Fibroblast of the aortic adventitia (primary cell): ENCODE measurements at regions not wholly inside any gene's neighbourhood (a gene's known extent, or its start where the extent isn't known, plus 50 kb on each side); places are given as distances from the start of the nearest gene placed in this dataset.
"Not testable (repeated sequence)": the region's sequence is repeated elsewhere in the genome, so short reads cannot be mapped to it uniquely, and the experiment has no call there.

Experiments
- DNase-seq: peaks from one replicate; pipeline ENCODE4 v3.0.0-alpha.2; 2010; ENCODE audit warnings: low read depth
- H3K4me3 ChIP-seq: 2 replicates; pipeline ENCODE4 v1.5.1; 2011; ENCODE audit warnings: low read depth, mild to moderate bottlenecking, control low read depth, low read length, moderate library complexity
- TF ChIP-seq, protein P1 (sequence below): IDR thresholded peaks from 2 replicates; pipeline ENCODE4 v1.5.1; 2011; ENCODE audit warnings: mild to moderate bottlenecking, low read length, control low read depth, inconsistent platforms; ENCODE audit not compliant: insufficient read depth

DNA sequence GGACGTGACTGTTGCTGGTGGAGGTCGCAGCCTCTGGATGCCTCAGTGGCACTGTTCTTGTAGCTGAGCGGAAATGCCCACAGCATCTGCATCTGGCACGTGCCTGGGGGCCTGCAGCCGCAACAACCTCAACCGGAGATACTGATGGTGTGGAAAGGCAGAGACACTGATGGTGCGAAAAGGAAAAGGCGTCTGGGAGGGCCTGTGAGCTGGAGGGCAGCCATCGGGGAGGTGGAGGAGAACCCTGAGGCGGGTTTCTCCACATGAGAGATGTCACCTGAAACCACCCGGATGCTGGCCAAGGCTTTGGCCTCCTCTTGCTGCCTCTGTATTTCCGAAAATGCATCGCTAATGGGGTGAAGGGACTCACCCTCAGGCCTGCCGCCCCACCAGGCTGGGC is 284.8 kb upstream of the WSB1 start:
- no peak for DNase-seq
- TF ChIP-seq, protein P1, sequence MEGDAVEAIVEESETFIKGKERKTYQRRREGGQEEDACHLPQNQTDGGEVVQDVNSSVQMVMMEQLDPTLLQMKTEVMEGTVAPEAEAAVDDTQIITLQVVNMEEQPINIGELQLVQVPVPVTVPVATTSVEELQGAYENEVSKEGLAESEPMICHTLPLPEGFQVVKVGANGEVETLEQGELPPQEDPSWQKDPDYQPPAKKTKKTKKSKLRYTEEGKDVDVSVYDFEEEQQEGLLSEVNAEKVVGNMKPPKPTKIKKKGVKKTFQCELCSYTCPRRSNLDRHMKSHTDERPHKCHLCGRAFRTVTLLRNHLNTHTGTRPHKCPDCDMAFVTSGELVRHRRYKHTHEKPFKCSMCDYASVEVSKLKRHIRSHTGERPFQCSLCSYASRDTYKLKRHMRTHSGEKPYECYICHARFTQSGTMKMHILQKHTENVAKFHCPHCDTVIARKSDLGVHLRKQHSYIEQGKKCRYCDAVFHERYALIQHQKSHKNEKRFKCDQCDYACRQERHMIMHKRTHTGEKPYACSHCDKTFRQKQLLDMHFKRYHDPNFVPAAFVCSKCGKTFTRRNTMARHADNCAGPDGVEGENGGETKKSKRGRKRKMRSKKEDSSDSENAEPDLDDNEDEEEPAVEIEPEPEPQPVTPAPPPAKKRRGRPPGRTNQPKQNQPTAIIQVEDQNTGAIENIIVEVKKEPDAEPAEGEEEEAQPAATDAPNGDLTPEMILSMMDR: no peak
- no peak overlapping the region for H3K4me3 ChIP-seq

DNA sequence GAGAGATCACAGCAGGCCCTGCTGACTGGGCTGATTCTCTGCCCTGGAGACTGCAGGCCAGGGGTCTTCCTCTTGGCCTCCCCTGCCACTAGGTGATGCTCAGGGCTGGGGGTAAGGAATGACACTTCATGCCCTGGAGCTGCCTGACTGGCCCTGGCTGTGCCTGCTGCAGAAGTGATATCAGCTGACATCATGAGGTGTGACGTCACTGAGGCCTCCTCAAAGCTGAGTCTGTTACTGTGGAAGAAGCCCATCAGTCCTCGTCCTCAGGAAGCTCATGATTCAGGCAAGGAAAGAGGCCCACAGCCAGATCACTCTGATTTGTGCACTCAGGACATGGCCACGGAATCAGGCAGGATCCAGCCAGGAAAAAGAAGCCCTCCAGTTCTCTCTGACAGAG is 283.8 kb upstream of the WSB1 start:
- not testable (repeated sequence) for DNase-seq, H3K4me3 ChIP-seq

DNA sequence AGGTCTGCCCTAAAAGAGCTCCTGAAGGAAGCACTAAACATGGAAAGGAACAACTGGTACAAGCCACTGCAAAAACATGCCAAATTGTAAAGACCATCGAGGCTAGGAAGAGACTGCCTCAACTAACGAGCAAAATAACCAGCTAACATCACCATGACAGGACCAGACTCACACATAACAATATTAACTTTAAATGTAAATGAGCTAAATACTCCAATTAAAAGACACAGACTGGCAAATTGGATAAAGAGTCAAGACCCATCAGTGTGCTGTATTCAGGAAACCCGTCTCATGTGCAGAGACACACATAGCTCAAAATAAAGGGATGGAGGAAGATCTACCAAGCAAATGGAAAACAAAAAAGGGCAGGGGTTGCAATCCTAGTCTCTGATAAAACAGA is 263.4 kb upstream of the WSB1 start:
- H3K4me3 ChIP-seq, DNase-seq: not testable (repeated sequence)

DNA sequence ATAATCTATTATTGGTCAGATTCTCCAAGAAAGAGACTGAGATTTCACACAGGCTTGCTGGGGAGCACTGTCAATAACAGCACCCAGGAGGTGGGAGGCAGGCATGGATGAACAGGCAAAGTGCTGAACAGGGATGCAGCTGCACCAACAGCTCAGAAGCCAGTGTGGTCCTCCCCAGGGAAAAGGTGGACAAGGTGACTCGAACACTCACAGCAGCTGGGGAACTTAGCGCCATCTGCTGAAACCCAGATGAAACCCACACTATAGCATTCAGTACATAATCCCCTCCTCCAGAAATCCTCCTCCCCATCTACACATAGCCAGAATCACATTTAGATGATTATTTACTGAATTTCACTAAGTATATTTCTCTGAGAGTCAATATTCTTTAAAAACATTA is 255.2 kb upstream of the WSB1 start:
- H3K4me3 ChIP-seq: no peak overlapping the region
- no peak for DNase-seq
- TF ChIP-seq, protein P1: no peak

DNA sequence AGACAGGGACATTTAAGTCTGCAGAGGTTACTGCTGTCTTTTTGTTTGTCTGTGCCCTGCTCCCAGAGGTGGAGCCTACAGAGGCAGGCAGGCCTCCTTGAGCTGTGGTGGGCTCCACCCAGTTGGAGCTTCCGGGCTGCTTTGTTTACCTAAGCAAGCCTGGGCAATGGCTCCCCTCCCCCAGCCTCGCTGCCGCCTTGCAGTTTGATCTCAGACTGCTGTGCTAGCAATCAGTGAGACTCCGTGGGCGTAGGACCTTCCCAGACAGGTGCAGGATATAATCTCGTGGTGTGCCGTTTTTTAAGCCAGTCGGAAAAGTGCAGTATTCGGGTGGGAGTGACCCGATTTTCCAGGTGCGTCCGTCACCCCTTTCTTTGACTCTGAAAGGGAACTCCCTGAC is 248.9 kb upstream of the WSB1 start:
- not testable (repeated sequence) for H3K4me3 ChIP-seq, DNase-seq

DNA sequence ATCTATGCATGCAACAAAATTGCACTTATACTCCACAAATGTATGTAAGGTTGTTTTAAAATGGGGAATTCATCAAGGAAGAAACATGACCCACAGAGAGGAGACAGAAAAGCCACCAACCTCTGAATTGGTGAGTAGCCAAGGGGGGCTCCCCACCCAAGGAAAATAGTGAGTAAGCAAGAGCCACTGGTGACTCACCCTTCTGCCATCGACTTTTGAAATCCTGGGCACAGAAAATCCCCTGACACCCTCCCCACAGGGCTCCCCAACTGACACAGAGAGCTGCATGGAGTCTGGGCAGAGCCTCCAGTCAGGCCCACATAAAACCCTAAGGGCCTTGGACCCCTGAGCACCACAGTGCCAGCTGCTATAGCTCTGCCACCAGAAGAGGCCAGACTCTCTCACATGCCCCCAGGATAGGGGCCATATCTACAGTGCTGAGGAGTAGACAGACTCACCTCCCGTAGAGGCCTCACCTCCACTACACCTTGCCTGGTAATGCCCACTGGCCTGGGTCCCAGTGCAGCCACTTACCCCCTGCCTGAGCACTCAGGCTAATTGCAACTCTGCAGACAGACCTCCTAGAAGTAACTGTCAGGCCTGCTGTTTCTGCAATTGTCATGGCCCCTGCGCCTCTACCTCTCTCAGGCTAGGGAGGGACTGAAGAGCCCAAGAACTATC is 244.7 kb upstream of the WSB1 start:
- no peak for DNase-seq
- H3K4me3 ChIP-seq: no peak overlapping the region
- TF ChIP-seq, protein P1: no peak

DNA sequence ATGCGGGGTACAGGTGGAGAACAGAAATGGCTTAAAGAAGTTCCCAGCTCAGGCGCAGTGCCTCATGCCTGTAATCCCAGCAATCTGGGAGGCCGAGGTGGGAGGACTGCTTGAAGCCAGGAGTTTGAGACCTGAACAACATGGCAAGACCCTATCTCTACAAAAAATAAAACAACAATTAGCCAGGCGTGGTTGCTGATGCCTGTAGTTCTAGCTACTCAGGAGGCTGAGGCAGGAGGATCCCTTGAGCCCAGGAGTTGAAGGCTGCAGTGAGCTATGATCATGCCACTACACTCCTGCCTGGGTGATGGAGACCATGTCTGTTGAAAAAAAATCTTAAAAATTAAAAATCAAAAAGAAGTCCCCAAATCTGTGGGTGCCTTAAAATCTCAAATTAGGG is 228.3 kb upstream of the WSB1 start:
- TF ChIP-seq, protein P1: no peak
- no peak for DNase-seq
- no peak overlapping the region for H3K4me3 ChIP-seq

DNA sequence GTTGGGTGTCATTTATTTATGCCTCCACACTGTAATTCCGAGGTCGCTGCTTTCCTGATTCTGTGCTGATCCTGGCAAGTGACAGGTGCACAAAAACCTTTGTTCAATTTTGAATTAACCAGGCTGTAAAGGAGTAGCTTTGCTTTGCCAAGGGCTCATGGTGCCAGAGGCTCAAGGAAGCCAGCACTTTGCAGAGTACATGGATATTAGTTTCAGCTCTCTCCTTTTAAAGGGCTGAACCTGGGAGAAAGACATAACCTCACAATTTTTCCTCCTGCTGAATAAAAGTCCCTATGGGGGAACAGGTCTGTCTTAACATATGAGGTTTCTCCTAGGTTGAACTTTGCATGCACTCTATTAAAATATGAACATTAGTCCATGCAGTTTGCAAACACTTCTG is 227.6 kb upstream of the WSB1 start:
- DNase-seq: no peak
- TF ChIP-seq, protein P1: no peak
- no peak overlapping the region for H3K4me3 ChIP-seq
